CD4-positive, alpha-beta T cell treated with Interferon alpha-2 for 1 hour (primary cell): ENCODE measurements at regions not wholly inside any gene's neighbourhood (a gene's known extent, or its start where the extent isn't known, plus 50 kb on each side); places are given as distances from the start of the nearest gene placed in this dataset.
"Not testable (repeated sequence)": the region's sequence is repeated elsewhere in the genome, so short reads cannot be mapped to it uniquely, and the experiment has no call there.

Experiments used
- DNase-seq, 2 donors: peaks; one replicate each; pipeline ENCODE4 v3.0.0-alpha.2; 2020 to 2022

DNA sequence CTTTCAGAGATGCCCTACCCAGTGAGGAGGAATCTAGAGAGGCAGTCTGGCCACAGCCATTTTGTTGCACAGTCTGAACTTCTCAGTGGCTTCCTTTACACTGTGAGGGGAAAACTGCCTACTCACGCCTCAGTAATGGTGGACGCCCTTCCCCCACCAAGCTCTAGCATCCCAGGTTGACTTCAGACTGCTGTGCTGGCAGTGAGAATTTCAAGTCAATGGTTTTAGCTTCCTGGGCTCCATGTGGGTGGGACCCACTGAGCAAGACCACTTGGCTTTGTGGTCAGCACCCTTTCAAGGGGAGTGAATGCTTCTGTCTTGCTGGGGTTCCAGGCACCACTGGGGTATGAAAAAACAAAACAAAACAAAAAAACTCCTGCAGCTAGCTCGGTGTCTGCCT is 663.2 kb upstream of the ZNF385D start:
- DNase-seq = no peak

GRCh38 chr3:22416838-22417446 is 665.9 kb upstream of the ZNF385D start:
- DNase-seq = not testable (repeated sequence)

DNA sequence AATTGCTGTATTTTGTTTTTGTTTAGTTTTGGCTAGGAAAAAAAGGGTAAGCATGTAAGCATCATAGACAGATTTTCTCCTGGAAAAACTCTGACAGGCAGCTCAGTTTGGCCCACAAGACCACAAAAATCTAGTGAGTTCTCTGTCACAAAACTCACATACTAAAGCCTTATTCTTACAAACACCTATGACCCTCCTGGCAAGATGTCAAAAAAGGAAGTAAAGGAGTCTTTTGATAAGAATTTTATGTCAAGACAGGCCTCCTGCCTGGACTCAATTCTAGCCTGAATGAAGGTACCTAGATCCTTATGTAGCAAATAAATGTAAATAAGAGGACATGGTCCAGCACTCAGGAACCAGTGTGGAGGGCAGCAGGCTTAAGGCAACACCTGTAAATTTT is 668.3 kb upstream of the ZNF385D start:
- no peak for DNase-seq

- DNase-seq = no peak
Measured at GRCh38 chr3:22421589-22421988, 670.6 kb upstream of the ZNF385D start.

DNA sequence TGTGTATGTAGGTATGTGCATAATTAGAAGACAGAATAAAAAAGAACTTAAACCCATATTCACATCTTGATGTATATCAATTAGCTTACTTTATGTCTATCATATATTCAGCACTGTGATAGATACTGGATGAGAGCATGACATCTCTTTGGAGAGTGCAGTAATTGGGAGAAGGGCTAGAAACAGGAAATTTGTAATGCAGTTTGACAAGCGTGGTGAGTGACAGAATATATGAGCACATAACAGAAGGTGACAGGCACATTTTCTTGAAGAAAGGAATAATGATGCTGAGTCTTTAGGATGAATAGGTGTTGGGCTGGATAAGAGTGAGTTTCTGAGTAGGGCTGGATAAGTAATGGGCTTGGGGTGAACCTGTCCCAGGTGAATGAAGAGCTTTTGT is 680.3 kb upstream of the ZNF385D start:
- no peak for DNase-seq

DNA sequence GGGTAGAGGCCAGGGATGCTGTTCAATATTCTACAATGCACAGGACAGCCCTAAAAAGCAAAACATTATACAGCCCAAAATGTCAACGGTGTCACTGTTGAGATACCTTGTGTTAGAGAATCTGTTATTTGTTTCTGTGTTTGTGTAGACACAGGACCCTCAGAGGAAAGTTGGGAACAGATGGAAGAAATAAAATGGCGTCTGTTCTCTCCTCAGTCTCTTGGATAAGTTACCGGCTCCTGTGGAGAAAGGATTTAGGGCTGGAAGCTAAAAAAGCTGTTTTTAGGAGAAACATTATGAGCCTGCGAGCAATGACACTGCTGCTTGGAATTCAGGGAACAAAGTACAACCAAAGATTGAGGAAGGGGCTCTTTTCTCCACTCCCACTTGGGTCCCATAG is 688.6 kb upstream of the ZNF385D start:
- no peak for DNase-seq

- no peak for DNase-seq
Measured at GRCh38 chr3:22441711-22442110, 690.7 kb upstream of the ZNF385D start.

GRCh38 chr3:22443571-22444233 is 692.7 kb upstream of the ZNF385D start:
- no peak for DNase-seq

- DNase-seq = not testable (repeated sequence)
Measured at GRCh38 chr3:22445336-22445735, 694.3 kb upstream of the ZNF385D start.

- no peak for DNase-seq
Measured at GRCh38 chr3:22450786-22451400, 699.9 kb upstream of the ZNF385D start.

DNA sequence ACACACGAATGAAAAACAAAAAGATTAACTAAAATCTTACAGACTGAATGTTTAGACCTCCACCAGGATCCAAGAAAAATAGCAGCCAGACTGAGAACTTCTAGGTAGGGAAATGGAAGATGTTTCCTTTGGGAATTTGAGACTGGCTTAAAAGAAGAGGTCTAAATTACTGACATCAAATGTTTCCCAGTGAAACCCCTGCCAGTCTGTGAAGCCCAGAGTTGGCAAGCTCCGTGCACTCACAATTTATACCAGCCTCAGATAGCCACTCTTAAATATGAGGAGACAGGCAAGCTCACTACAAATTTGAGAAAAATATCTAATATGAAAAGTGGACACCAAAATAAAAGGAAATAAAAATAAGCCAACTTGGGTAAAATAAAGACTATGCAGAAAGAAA is 700.5 kb upstream of the ZNF385D start:
- DNase-seq = no peak

DNA sequence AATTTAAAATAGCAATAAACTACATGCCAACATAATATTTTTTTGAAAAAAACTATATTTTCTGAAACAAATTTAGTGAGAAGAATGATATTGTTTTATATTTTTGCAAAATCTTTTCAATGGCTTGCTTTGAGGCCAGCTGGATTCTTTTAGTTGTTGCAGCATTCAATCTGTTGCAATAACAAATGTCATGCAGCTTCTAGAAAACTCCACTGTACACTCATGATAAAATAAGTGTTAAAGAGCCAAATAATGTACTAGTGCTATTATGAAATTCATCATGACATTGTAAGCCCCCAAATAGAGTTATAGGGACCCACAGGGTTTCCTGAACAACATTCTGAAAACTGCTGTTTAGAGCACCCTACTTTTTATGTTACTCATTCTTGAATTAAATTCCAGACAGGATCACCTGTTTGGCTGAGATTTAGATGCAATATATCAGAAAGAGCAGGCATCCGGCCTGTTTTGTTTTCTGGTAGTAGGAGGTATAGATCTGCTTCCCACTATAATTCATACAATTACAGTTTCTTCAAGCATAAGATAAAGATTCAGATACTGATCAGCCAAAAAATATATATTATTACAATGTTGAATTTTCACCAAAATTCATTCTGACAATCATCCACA is 703.0 kb upstream of the ZNF385D start:
- no peak for DNase-seq

- DNase-seq = no peak
Measured at GRCh38 chr3:22469995-22470394, 719.0 kb upstream of the ZNF385D start.

DNA sequence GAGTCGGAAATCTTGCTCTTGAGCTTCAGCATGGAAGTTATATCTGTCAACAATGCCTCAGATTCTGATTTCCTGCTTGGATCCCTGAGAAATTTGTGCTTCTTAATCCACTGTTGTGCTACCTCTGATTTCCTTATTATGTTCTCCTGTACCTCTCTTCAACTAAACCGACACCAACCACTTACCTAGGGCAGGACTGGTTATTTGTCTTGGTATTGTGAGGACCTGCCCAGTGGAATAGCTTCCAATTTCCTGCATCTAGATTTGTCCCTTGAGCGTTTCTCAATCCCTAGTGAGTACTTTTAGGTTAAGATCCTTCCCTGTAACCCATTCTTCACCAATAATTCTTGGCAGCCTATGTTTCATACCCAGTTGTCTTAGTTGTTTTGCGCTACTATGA is 720.5 kb upstream of the ZNF385D start:
- no peak for DNase-seq

- no peak for DNase-seq
Measured at GRCh38 chr3:22474706-22475445, 723.9 kb upstream of the ZNF385D start.

- no peak for DNase-seq
Measured at GRCh38 chr3:22475665-22476240, 724.7 kb upstream of the ZNF385D start.

GRCh38 chr3:22476976-22477375 is 726.0 kb upstream of the ZNF385D start:
- DNase-seq = no peak

GRCh38 chr3:22485954-22486353 is 717.2 kb upstream of the UBE2E2 start:
- DNase-seq = no peak

- DNase-seq = no peak
Measured at GRCh38 chr3:22490747-22491146, 712.4 kb upstream of the UBE2E2 start.

DNA sequence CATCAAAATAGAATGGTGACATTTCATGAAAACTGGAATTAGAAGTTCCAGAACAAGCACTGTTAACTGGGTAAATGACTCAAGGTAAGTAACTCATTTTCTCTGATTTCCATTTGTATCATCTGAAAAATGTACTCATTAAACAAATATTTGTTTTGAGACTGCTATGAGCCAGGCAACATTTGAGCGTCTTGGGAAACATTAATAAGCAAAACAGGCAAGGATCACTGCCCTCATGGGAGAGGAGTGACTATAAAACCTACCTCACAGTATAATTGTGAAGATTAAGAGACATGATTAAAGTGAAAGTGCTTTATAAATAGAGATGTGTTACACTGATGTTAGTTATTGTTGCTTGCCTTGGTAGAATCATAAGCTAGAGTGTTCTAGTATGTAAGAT is 711.8 kb upstream of the UBE2E2 start:
- DNase-seq = no peak

GRCh38 chr3:22492342-22492741 is 710.8 kb upstream of the UBE2E2 start:
- DNase-seq = no peak

DNA sequence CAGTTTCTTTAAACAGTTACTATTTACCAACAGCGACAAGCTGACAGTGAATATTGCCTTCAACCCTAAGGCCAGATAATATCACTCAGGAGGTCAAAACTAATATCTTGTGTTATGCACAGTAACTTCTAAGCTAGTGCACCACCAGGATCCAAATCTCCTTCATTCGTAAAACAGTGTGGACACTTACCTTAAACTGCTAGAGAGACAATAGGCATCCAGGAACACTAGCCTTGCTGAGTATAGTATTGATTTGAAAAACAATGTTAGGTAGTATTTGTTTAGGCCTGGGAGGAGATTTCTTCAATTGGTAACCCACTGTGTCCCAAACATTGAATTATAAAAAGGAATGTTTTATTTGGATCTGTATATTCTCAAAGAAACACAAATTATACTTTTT is 707.9 kb upstream of the UBE2E2 start:
- no peak for DNase-seq

- no peak for DNase-seq
Measured at GRCh38 chr3:22495791-22496190, 707.3 kb upstream of the UBE2E2 start.
